Activated T-helper 9 cell treated with anti-CD3 and anti-CD28 coated beads, Interleukin-2, amount 50 U/mL, for 16 hours (primary cell): ENCODE measurements at regions not wholly inside any gene's neighbourhood (a gene's known extent, or its start where the extent isn't known, plus 50 kb on each side); places are given as distances from the start of the nearest gene placed in this dataset.

ENCODE experiments used
- DNase-seq: peaks from one replicate; pipeline ENCODE4 v3.0.0-alpha.2; 2020; ENCODE audit warnings: low read depth

- DNase-seq, result no peak
Measured at GRCh38 chr2:134178138-134178877, 75.6 kb upstream of the MGAT5 start.

- no peak for DNase-seq
Measured at GRCh38 chr2:134181219-134181618, 72.7 kb upstream of the MGAT5 start.

- no peak for DNase-seq
Measured at GRCh38 chr2:134183679-134184078, 70.2 kb upstream of the MGAT5 start.

DNA sequence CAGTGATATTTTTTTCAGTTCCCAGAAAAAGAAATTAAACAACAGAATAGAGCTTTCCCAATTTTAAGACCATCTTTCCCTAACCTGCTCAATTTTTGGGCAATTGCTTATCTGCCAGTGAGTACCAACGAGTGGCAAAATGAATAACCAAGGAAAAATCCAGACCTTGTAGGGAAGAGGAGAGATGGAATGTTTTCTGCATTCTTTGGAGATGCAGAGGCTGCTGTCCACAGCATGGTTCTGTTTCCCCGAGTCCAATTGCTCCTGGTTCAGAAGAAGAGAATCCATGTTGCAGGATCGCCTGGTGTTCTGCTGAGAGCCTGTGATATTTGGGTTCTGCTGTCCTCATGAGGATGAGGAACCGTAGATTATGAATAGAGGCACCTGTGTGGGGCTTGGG, 68.2 kb upstream of the MGAT5 start:
- DNase-seq, result no peak

DNA sequence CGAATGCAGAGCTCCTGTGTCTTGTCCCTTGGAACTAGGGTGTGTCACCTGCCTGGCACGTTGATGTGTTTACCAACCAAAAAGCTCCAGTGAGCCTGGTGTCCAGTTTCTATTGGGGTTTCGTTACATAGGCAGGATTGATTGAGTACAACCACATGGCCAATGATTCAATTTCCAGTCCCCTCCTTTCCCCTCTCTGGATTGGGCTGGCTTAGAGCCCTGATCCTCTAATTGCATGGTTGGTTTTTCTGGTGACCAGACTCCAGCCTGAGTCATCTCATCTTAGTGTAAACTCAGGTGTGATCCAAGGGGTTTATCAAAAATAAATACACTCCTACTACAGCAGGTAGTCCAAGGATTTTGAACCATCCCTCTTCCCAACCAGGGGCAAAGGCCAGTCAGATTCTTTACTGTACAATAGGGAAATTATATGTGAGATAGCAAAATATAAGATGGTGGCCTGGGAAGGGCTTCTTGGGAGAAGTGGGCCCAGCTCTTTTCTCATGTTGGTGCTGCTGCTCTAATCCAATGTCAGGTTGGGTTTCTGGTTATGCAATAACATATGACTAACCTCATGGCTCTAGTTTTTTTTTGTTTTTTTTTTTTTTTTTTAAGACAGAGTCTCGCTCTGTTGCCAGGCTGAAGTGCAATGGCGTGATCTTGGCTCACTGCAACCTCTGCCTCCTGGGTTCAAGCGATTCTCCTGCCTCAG, 64.7 kb upstream of the MGAT5 start:
- no peak for DNase-seq

GRCh38 chr2:134190062-134190806, 63.6 kb upstream of the MGAT5 start:
- DNase-seq, result no peak

- no peak for DNase-seq
Measured at GRCh38 chr2:134190807-134191203, 63.1 kb upstream of the MGAT5 start.

- DNase-seq, result no peak
Measured at GRCh38 chr2:134191835-134192234, 62.0 kb upstream of the MGAT5 start.

DNA sequence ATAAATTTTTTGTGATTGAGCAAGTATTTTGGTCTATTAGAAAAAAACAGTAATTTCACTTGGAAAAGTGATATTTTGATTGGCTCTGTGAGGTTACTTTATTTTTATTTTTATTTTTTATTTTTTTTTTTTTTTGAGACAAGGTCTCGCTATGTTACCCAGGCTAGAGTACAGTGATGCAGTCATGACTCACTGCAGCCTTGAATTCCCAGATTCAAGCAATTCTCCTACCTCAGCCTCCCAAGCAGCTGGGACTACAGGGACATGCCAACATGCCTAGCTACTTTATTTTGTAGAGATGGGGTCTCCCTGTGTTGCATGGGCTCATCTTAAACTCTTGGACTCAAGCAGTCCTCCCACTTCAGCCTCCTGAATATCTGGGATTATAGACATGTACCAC, 60.9 kb upstream of the MGAT5 start:
- DNase-seq, result no peak

GRCh38 chr2:134194519-134194918, 59.4 kb upstream of the MGAT5 start:
- no peak for DNase-seq

DNA sequence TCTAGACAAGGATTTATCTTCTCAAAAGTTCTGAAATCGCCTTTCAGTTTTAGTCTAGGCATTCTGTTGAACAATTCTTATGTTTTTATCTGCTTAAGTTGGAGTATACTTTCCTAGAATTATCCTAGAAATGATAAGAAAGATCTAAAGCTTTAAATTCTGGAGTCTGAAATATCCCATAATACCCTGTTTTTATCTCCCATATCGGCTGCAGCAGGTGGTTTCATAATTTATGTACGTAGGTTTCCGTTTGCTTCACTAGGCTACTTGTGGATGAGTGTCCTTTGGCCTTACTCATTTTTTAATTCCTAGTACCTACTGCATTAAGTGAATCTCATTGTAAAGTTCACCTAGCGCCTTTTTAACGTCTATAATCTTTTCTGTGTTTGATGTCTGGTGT, 58.5 kb upstream of the MGAT5 start:
- no peak for DNase-seq

DNA sequence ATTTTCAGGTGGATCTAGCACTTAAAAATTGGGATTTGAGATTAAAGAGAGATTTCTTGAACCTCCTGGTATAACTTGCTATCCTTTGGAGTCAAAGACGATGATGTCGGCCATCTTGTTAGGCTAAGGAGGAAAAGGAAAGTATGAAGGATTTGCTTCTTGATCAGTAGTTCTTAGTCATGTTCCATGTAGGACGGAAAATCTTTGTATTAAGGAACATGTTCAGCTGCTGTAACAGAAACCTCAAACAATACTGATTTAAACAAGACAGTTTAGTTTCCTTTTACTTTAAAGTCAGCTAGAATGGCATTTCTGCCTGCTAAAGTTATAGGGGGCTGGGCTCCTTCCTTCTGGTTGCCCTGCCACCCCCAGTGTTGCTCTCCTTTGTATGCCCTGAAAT, 56.4 kb upstream of the MGAT5 start:
- no peak for DNase-seq

- no peak for DNase-seq
Measured at GRCh38 chr2:134198006-134198634, 55.8 kb upstream of the MGAT5 start.

- DNase-seq, result no peak
Measured at GRCh38 chr2:134199123-134199522, 54.7 kb upstream of the MGAT5 start.

GRCh38 chr2:134200036-134200618, 53.7 kb upstream of the MGAT5 start:
- no peak for DNase-seq

- no peak for DNase-seq
Measured at GRCh38 chr2:134201533-134201932, 52.3 kb upstream of the MGAT5 start.

GRCh38 chr2:134202371-134202770, 51.5 kb upstream of the MGAT5 start:
- no peak for DNase-seq

DNA sequence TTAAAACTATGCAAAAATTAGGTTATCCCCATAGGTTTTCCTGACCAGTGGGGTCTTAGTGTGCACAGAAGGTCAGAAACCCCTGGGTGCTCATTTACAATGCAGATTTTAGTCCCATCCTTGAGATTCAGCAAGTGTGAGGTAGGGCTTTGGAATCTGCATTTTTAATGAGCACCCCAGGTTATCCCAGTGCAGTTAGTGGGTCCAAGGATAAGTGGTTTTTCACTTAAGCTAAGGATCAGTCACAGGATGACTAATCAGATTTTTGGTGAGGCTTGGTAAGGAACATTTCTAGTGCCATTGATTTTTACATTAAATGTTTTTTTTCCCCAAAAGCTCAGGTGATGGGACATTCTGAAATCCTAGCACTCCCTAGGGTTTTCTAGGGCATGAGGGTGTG, 50.7 kb upstream of the MGAT5 start:
- no peak for DNase-seq
